ENCODE measurements at regions not wholly inside any gene's neighbourhood (a gene's known extent, or its start where the extent isn't known, plus 50 kb on each side); places are given as distances from the start of the nearest gene placed in this dataset.

DNA sequence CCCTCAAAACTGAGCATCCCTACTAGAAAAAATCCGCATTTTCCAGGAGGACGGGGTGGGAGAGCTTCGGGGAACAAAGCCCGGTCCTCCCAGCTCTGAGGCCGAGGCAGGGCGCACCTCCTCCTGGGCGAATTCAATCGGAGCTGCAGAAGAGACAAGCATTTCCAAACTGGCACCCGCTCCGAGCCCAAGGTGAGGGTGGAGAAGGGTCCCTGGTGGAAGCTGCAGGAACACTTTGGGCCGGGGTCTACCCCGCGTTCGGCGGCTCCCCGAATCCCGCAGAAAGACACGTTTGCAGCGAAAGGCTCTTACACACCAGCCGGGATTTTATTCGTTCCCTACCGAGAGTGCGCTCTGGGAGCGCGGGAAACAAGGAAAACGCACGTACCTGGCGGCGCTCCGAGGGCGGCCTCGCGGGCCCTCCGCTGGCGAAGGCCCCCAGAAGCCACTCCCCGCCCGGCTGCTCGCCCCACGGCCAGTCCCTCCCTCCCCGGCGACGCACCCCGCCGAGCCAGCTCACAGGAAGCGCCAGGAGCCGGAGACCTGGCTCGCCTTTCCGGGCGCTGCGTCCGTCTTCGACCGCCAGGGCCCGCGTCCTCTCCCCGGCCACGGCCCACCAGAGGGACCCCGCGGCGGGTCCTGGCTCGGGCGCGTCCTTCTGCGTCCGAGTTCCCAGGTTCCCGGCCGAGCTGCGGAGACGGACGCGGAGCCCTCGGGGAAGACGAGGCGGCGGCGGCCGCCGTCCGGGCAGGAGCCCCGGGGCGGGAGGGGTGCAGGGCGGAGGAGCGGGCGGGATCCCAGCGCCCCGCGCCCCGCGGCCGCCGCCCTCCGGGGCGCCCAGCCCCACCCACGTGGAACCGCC lies 49.8 kb upstream of the BAHCC1 start:
- peak; percentile 27 for DNase-seq (ENCODE audit: extremely low read depth, low read depth)
- H3K4me3 ChIP-seq (replicated peaks; ENCODE audit: low read depth, low read length): peak overlapping the region; percentile 94
- TF ChIP-seq, protein P1, sequence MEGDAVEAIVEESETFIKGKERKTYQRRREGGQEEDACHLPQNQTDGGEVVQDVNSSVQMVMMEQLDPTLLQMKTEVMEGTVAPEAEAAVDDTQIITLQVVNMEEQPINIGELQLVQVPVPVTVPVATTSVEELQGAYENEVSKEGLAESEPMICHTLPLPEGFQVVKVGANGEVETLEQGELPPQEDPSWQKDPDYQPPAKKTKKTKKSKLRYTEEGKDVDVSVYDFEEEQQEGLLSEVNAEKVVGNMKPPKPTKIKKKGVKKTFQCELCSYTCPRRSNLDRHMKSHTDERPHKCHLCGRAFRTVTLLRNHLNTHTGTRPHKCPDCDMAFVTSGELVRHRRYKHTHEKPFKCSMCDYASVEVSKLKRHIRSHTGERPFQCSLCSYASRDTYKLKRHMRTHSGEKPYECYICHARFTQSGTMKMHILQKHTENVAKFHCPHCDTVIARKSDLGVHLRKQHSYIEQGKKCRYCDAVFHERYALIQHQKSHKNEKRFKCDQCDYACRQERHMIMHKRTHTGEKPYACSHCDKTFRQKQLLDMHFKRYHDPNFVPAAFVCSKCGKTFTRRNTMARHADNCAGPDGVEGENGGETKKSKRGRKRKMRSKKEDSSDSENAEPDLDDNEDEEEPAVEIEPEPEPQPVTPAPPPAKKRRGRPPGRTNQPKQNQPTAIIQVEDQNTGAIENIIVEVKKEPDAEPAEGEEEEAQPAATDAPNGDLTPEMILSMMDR (IDR thresholded peaks at IDR 0.05; ENCODE audit: low read depth, low read length, missing control alignments): no peak
